Stimulated activated naive CD4-positive, alpha-beta T cell (primary cell): ENCODE measurements at regions not wholly inside any gene's neighbourhood (a gene's known extent, or its start where the extent isn't known, plus 50 kb on each side); places are given as distances from the start of the nearest gene placed in this dataset.
"Not testable (repeated sequence)": the region's sequence is repeated elsewhere in the genome, so short reads cannot be mapped to it uniquely, and the experiment has no call there.

Experiments
- DNase-seq, 6 experiments: peaks; one replicate each; lab custom pipeline; 2025; lab: John Stamatoyannopoulos, UW

DNA sequence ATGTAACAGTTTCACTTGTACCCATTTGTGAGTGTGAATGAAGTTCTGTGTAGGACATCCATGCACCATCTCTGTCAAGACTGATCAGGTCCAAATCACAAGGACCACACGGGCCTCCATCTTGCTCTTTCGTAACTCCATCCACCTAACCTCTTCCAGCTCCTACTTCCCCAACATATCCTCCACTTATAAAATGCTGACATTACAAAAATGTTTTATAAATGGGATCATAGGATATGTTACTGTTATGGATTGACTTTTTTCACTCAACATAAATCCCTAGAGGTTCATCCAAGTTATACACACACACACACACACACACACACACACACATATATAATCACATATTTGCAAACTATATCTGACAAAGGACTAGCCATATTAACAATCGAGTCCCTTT lies 476.8 kb downstream of the ZNF516 start:
- DNase-seq = no peak

DNA sequence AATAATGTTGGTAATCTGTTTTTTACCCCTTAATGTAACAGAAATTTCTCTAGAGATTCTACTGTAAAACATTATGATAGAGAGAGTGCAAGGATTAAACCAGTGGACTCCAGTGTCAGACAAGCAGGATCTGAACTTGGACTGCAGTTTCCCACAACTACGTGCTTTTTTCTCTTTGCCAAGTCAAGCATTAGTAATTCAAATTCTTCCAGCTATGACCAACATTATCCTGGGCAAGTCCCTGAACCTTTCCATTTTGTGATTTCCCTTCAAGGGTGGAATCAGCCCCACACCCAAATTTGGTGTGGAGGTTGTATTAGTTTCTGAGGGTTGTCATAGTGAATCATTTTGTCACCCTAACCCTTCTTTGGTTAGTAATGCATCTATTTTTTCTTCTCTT lies 482.0 kb downstream of the ZNF516 start:
- no peak for DNase-seq

DNA sequence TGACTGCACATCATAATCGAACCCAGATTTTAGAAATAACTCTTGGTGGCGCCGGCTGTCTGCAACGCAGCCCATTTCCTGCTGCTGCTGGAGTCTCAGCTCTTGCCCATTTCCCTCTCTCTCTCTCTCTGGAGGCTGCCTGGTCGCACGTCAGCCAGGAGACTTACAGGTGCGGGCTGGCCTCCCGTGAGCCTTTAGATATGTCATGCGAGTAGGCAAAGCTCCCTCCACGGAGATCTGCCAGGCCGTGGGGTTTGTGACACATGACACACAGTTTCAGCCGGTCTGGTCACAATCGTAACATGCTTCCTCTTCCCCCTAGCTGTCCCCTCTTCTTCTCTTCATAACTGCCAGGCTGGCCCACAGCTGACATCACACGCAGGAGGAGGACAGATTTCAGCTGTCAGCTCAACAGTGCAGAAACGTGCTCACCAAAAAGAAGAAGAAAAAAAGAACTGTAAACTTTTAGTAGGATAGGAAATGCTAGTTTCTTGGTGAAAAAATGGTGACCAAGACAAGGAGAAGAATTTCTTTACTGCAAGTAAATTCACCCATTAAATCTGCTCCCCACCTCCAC lies 489.3 kb downstream of the ZNF516 start:
- no peak for DNase-seq

DNA sequence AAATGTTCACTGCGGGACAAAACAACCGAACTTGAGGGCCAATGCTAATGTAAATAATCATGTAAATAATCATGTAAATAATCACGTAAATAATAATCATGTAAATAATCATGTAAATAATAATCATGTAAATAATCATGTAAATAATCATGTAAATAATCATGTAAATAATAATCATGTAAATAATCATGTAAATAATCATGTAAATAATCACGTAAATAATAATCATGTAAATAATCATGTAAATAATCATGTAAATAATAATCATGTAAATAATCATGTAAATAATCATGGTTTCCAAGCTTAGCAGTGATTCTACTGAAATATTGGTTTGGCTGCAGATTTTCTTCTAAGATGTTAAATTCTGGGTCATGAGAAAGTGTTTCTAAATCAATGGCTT lies 507.1 kb downstream of the ZNF516 start:
- DNase-seq = not testable (repeated sequence)

DNA sequence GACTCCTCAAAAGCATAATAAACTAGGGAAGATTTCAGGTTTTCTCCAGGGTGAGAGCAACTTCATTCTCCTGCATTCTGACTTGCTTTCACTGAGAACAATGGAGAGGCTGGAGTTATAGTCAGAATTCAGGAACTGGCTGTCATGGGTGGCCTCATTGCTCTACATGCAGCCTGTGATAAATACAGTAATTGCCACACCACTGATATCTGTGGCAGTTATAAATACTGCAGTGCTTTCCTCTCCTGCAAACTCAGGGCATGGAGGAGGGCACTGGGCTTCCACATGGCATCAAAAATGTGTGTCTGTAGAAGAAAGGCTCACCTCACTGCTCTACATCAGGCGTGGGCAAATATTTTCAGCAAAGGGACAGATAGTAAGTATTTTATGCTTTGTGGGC lies 510.2 kb downstream of the ZNF516 start:
- no peak for DNase-seq

DNA sequence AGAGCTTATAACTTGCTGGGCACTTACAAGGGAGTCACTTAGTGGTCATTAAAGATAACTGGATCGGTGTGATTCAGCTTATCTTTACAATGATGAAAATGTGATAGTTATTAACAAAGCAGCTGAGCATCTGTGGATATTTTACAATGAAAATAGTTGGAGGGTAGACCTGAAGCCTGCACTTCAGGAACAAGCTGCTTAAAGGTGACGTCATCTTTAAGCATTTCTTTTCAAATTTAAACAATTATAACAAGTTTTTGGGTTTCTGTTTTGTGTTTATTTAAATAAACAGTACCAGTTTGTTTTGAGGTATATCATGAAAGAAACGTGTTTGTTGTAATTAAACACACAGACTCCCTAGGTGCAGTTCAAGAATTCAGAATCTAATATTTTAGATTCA lies 513.9 kb downstream of the ZNF516 start:
- DNase-seq = no peak

DNA sequence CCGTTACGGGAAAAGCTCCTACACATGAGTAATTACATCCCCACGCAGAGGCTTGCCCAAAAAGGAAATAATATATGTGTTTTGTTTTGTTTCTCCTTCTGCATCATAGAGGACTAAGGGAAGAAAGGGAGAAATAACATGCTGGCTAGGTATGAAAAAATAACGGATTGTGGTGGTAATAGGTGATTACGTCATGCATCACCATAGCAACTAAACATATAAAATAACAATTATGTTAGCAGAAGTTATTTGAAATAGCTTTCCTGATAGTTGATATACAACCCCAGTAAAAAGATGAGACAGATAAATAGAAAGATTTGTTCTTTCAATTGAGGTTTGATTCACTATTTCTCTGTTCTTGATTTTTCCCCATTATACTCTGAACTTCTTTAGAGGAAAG lies 518.0 kb downstream of the ZNF516 start:
- DNase-seq = no peak

DNA sequence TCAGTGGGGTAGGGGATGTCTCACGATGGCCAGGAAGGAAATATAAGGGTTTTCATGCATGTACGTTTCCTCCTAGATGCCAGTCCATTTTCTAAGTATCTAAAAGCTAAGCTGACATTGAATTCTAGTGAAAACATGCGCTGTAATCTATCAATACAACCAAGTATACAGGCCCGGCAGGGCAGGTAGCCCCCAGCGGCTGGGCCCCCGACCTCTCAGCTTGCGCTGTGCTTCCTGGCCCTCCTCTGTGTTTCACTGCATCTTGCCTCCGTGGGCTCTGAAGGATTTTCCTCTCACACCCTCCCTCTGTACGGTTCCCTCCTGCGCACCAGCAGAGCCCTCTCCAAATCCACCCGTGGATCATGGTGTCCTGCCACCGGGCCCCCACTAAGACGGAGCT lies 524.8 kb downstream of the ZNF516 start:
- DNase-seq = no peak

DNA sequence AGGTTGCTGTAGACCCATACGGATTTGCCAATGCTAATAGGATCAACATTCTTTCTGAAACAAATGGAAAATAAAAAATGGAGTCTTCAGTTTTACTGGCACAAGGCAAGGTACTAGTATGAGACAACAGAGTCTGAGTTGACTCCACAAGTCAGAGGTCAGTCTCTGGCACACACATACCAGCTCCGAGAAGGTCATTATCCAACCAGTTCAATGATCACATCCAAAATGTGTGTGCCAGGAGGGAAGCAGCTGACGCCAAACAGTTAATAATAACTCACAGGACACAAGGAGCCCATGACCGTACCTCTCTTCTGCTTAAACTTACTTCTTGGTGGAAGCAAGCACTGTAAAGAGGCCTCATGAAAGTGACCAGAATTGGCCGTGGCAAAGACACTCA lies 528.6 kb downstream of the ZNF516 start:
- DNase-seq = no peak

DNA sequence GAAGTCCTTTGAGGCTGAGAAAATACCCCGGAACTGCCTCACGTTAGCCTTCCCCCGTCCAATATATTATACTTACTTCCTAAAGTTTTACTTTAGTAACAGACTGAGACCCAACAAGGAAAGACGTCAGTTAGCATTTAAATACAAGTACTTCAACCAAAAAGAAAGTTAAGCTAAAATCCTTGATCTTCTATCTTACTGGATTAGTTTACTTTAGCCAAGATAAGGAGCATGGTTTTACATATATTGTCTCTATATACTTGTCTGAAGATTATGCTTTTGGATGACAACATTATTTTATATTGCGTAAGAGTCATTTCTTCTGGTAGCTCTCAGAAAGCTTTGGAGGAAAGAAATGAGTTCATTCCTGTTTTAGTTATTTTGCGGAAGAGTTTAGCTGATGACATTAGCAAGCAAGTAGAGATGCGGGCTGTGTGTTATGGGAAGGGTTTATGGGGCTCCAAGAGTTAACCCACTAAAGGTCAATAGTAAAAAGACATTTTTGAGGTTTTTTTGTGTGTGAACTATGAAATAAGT lies 532.9 kb downstream of the ZNF516 start:
- no peak for DNase-seq

DNA sequence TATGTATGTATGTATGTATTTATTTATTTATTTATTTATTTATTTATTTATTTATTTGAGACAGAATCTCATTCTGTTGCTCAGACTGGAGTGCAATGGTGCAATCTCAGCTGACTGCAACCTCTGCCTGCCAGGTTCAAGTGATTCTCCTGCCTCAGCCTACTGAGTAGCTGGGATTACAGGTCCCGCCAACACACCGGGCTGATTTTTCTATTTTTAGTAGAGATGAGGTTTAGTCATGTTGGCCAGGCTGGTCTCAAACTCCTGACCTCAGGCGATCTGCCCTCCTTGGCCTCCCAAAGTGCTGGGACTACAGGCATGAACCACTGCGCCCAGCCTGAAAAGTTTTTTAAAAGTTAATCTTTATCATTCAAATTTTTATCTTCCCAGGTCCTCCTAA lies 532.9 kb upstream of the SMIM21 start:
- not testable (repeated sequence) for DNase-seq

DNA sequence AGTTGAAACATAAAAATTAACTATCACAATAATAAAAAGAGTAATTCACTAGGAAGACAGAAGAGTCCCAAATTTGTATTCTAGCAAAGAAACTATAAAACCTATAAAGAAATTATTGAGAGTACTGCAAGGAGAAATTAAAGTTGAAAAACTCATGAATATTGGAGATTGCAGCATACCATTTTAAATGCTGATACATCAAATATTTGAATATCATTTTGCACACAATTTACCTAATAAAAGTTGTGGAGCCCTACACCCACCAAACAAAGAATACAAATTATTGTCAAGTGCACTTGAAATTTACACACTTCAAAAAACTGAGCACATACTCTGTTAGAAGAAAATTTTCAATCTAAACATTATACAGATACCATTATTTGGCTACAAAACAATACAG lies 531.6 kb upstream of the SMIM21 start:
- DNase-seq = no peak

DNA sequence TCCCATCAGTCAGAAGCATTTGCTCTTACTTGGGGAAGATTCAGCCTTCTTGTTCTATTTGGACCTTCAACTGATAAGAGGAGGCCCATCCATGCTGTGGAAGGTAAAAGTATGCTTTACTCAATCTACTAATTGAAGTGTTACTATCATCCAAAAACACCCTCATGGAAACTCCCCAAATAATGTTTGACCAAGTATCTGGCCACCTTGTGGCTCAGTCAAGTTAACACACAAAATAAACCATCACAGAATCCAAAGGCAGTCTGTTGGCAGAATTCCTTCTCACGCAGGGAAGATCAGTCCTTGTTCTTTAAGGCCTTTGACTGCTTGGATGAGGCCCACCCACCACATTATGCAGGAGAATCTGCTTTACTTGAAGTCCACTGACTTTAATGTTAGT lies 531.2 kb upstream of the SMIM21 start:
- no peak for DNase-seq

DNA sequence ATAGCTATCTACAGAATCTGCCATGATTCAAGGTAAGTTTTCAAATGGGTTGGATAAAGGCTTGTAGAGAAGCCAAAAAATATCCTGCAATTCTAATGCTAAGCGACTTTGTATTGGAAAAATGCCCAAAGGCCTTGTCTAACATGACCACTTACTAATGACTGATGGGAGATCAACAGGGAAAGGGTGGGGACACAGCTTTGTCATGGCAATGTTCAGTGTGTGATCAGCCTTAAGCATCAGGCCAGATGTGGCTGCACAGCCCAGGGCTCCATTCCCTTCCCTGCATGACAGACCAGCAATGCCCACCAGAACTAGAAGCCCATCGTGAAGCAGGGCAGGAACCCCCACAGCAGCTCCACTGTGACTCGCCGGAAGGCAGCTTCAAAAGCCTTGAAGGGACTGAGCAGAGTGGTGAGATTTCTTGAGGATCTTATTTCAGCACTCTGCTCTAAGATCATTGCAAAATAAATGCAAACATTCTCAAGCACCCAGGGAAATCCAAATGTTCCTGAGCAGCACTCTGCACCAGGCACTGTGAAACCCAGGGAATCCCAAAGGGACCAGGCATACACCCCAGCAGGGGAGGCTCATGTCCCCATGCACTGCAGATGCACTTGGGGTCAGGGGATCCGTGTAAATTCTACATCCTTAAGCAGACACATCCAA lies 517.9 kb upstream of the SMIM21 start:
- DNase-seq = no peak

DNA sequence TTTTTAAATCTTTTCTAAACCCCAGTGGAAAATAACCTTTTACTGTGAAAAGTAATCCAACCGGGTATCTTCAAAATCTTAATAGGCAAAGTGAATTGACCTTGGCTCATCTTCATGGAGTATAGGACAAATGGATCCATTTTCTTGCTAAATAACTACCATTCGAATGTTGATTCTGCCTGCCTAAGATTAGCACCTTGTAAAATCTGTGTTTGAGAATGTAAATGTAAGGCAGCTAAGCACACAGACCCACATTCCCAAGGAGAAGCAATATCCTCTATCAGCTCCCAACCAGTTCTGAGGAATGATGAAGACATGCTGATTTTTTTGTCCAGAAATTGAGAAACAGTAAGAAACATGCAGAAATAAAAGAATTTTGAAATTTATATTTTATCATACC lies 509.8 kb upstream of the SMIM21 start:
- no peak for DNase-seq

DNA sequence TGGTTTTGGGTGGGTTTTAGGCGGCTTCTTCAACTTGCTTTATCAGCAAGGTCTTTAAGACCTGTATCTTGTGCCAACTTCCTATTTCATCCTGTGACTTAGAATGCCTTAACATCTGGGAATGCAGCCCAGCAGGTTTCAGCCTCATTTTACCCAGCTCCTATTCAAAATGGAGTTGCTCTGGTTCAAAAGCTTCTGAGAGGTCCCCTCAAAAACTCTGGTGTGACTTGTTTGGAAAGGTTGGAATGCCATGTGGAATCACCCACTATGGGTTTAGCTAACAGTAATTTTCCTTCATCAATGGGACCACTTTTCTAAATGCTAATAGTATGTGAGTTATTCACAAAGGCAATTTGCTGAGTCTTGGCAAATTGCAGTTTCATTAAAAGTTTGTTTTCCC lies 509.4 kb upstream of the SMIM21 start:
- DNase-seq = no peak

DNA sequence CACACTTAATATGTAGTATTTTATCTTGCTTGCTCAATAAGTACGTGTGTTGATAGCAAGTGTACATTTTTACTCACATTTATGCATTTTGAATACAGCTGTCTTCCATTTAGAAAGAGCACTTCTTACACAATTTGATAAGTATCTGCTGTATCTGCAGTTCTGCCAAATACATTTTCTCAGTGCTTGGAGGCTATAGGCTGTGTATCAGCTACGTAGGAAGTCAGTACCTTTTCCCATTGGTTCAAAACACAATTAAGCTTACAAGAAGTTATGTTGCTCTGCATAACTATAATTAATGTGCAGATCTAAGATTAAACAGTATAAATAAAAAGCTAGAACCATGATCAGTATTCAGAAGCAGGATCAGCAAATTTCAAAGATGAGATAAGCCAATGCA lies 503.6 kb upstream of the SMIM21 start:
- no peak for DNase-seq

DNA sequence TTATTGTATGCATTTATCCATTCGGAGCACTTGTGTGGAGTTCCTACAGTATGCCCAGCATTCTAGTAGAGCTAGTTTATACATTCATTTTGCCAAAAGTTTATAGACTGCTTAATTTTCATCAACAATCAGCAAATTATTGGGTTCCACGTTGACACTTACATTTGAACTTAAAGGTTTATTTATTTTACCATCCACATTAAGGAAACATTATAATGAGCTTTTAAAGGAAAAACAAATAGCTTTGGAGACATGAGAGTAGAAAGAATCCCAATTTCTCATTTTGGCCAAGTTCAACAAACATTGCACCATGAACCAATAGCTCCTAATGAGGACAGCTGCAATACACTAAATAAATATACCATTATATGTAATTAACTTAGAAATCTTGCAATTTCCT lies 501.2 kb upstream of the SMIM21 start:
- DNase-seq = no peak

DNA sequence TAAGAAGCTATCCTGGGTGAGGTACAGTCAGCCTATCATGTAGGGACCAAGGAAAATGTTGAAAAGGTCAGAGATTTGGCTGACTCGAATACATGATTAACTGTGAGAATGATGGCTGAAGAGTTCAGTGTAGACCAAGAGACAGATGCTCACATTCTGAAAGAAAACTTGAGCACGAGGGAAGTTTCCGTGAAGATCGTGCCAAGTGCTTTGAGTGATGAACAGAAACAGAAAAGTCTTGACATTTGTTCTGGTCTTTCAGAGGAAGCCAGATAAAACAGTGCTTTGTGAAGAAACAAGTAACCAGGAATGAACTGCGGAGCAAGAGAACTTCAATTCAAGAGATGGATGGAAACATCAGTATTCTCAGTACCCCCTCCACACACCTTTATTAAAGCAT lies 500.3 kb upstream of the SMIM21 start:
- DNase-seq = no peak

DNA sequence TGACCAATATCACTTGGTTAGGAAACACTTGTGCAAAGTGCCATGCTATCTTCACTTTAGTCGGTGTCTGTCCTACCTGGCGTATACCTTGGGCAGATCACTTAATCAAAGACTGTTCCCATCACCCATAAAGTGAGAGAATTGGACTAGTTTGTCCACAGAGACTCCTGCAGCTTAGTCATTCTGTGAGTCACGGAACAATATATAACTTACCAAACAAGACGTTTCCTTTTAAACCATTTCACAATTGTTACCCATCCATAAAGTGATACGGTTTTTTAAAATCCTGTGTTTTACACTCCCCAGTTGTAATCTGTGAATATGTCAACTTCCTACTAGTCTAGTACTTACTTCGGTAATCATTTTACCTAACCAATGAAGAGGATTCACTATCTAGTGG lies 499.3 kb upstream of the SMIM21 start:
- no peak for DNase-seq

DNA sequence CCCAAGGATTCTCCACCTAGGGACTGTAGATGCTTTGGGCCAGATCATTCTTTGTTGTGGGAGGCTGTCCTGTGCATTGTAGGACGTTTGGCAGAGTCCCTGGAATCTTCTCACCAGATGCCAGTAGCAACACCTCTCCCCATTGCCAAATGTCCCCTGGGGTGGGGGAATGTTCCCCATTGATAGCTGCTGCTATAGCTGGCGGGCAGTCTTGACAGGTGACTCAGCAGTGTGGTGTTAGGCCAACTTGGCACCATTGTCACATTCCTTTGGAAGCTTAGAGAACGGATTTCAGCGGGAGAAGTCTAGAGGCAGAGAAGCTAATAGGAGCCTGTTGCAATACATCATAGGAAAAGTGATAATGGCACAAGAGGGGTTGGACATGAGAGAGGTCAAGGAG lies 495.7 kb upstream of the SMIM21 start:
- DNase-seq = no peak

DNA sequence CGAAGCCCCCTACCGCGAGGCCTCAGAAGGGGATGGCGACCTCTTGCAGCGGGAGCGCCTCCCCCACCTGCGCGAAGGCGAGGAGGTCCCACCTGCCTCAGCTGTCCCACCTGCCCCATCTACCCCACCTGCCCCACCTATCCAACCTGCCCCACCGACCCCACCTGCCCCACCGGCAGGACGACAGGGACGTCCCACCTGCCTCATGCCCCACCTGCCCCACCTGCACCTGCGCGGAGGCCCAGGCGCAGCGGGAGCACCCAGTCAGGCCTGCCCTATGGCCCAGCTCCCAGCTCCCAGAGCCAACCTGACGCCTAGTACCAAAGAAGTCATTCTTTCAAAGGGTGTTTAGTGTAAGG lies 489.1 kb upstream of the SMIM21 start:
- no peak for DNase-seq

DNA sequence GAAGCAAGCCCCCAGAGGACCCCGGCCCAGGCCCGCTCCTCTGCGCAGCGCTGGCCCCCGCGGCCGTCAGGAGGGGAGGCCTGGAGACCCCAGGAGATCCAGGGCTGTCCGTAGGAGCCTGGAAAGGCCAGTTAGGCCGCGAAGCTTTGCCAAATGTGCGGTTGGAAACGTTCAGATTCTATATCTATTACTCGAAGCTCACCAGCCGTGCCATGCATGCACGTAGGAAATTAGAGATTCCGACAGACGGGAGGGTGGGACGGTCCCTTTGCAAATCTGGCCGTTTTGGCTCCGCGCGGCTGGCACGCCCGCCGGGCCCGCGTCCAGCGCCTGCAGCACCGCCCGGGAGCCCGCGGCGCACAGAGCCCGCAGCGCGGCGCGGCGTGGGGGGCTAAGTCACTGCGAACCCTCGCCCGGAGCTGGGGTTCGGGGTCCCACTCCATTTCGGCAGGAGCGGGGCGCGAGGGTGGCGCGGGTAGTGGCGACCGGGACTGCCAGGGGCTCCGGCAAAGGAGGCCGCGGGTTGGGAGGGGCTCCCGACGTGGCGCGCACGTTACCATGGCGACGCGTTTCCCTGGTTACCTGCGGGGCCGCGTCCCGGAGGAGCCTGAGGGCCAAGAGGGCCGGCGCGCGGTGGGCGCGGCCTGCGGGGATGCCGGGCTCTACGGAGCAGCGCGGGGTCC lies 488.6 kb upstream of the SMIM21 start:
- DNase-seq = no peak

DNA sequence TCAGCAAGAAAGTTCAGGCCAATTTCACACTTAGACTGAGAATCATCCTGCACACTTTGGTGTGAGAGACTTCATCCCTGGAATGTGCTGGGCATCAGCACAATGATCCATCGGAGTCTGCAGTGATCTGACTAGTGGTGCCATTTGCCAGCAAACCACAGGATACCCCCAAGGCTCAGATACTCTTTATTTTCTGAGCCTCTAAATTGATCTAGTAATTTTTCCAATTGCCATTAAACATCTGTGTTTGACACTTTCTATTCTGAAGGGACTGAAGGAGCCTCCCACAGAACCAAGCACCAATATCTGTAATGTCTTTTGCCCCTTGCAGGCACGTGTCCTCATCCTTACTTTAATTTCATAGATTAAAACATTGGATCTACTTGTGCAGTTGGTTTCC lies 485.3 kb upstream of the SMIM21 start:
- no peak for DNase-seq
